SK-N-SH (cell line): ENCODE measurements at regions not wholly inside any gene's neighbourhood (a gene's known extent, or its start where the extent isn't known, plus 50 kb on each side); places are given as distances from the start of the nearest gene placed in this dataset.
"Not testable (repeated sequence)": the region's sequence is repeated elsewhere in the genome, so short reads cannot be mapped to it uniquely, and the experiment has no call there.

Experiments
- CTCF ChIA-PET: fragments of 300-600, 350-600 bp; formaldehyde crosslinking; extraction: SDS; loops from one replicate; lab custom pipeline; 2021; lab: Yijun Ruan, JAX
- POLR2A ChIA-PET: fragments of 350-600 bp; sonication (Branson Sonifier 250); formaldehyde crosslinking; extraction: SDS; loops from one replicate; lab custom pipeline; 2020; ENCODE audit warnings: antibody characterized with exemption, inconsistent platforms; lab: Yijun Ruan, JAX
- DNase-seq: peaks from one replicate; pipeline ENCODE4 v3.0.0; 2012
- H2AFZ ChIP-seq: fragments of 200-600 bp; sonication (generic); 2 replicates; pipeline ENCODE4 v1.8.1; 2016; ENCODE audit warnings: antibody characterized with exemption, mild to moderate bottlenecking, low read depth
- H3F3A ChIP-seq: fragments of 200-600 bp; sonication (generic); replicated peaks from 2 replicates; pipeline ENCODE3; 2016; ENCODE audit warnings: antibody characterized with exemption, mild to moderate bottlenecking; ENCODE audit not compliant: insufficient read depth
- H3K27ac ChIP-seq, 2 experiments: fragments of 200-500 bp in 1 of 2; fragments of 200-600 bp in 1 of 2; sonication (Bioruptor generic) in 1 of 2; sonication (generic), shearing (Covaris generic) in 1 of 2; 2 replicates each; pipeline versions ENCODE4 v1.5.1 to v1.6.1; 2014 to 2016; ENCODE audit warnings: low read depth in 2 of 2, inconsistent platforms in 1 of 2, low read length in 1 of 2, mild to moderate bottlenecking in 1 of 2, mixed read lengths in 1 of 2
- H3K27me3 ChIP-seq: fragments of 200-600 bp; sonication (generic), shearing (Covaris generic); 2 replicates; pipeline ENCODE4 v1.6.1; 2016; ENCODE audit warnings: mixed run types; ENCODE audit not compliant: insufficient read depth
- H3K36me3 ChIP-seq, 2 experiments: fragments of 200-500 bp in 1 of 2; fragments of 200-600 bp in 1 of 2; sonication (Bioruptor generic) in 1 of 2; sonication (generic) in 1 of 2; replicated peaks in 1 of 2; 2 replicates each; pipeline versions ENCODE3 to v1.5.1; 2014 to 2016; ENCODE audit warnings: low read length in 1 of 2, mild to moderate bottlenecking in 1 of 2; ENCODE audit not compliant: insufficient read depth in 2 of 2, control insufficient read depth in 1 of 2
- H3K4me1 ChIP-seq, 2 experiments: fragments of 200-500 bp in 1 of 2; fragments of 200-600 bp in 1 of 2; sonication (Bioruptor generic) in 1 of 2; sonication (generic), shearing (Covaris generic) in 1 of 2; 2 replicates each; pipeline versions ENCODE4 v1.5.1 to v1.6.1; 2014 to 2016; ENCODE audit warnings: low read depth in 1 of 2, low read length in 1 of 2, mixed run types in 1 of 2; ENCODE audit not compliant: insufficient read depth in 2 of 2, control insufficient read depth in 1 of 2
- H3K4me2 ChIP-seq: fragments of 200-600 bp; sonication (generic), shearing (Covaris generic); 2 replicates; pipeline ENCODE4 v1.6.1; 2017; ENCODE audit warnings: mixed run types
- H3K4me3 ChIP-seq, 2 experiments: fragments of 200-500 bp in 1 of 2; fragments of 200-600 bp in 1 of 2; sonication (Bioruptor generic) in 1 of 2; sonication (generic), shearing (Covaris generic) in 1 of 2; 2 replicates each; pipeline versions ENCODE4 v1.5.1 to v1.8.1; 2014 to 2016; ENCODE audit warnings: low read depth in 2 of 2, inconsistent platforms in 1 of 2, low read length in 1 of 2, mild to moderate bottlenecking in 1 of 2, mixed read lengths in 1 of 2, moderate library complexity in 1 of 2
- H3K79me2 ChIP-seq: fragments of 200-600 bp; sonication (generic); 2 replicates; pipeline ENCODE4 v1.8.1; 2017; ENCODE audit warnings: mild to moderate bottlenecking; ENCODE audit not compliant: insufficient read depth
- H3K9ac ChIP-seq: fragments of 200-600 bp; sonication (generic); 2 replicates; pipeline ENCODE4 v1.6.1; 2017; ENCODE audit warnings: mixed run types
- H3K9me2 ChIP-seq: fragments of 200-600 bp; sonication (generic); 2 replicates; pipeline ENCODE4 v1.6.1; 2017; ENCODE audit warnings: mixed run types
- H3K9me3 ChIP-seq: fragments of 200-600 bp; sonication (generic); 2 replicates; pipeline ENCODE4 v1.6.1; 2017; ENCODE audit warnings: mixed run types, mild to moderate bottlenecking, moderate library complexity
- H4K20me1 ChIP-seq: fragments of 200-600 bp; sonication (generic); 2 replicates; pipeline ENCODE4 v1.6.1; 2017; ENCODE audit warnings: mild to moderate bottlenecking, mixed run types; ENCODE audit not compliant: insufficient read depth
- CHD2 ChIP-seq: fragments of 150-350 bp; IDR thresholded peaks from 2 replicates; pipeline ENCODE4 v1.6.1; 2018; ENCODE audit warnings: low read length; ENCODE audit not compliant: partially characterized antibody
- ELF1 ChIP-seq: IDR thresholded peaks from 2 replicates; pipeline ENCODE4 v1.4.0; 2012
- EP300 ChIP-seq, 2 experiments: IDR thresholded peaks; 2 replicates each; pipeline versions ENCODE4 v1.4.0 to v1.6.1; 2012; ENCODE audit warnings: borderline replicate concordance in 1 of 2, low read depth in 1 of 2, low read length in 1 of 2
- EZH2phosphoT487 ChIP-seq: fragments of 200-600 bp; sonication (generic); IDR thresholded peaks from 2 replicates; pipeline ENCODE4 v1.6.1; 2017; ENCODE audit warnings: low read depth, mixed run types, mild to moderate bottlenecking, antibody characterized with exemption, moderate library complexity, borderline replicate concordance
- FOXJ3 ChIP-seq: sonication (generic); formaldehyde crosslinking; IDR thresholded peaks from 2 replicates; pipeline ENCODE4 v1.5.1; 2020; ENCODE audit warnings: mild to moderate bottlenecking, missing genetic modification reagents
- JUND ChIP-seq: IDR thresholded peaks from 2 replicates; pipeline ENCODE4 v1.4.0; 2012
- MEF2A ChIP-seq: IDR thresholded peaks from 2 replicates; pipeline ENCODE4 v1.4.0; 2012; ENCODE audit warnings: low read depth, borderline replicate concordance
- POLR2AphosphoS5 ChIP-seq: IDR thresholded peaks from 2 replicates; pipeline ENCODE4 v1.6.1; 2012; ENCODE audit warnings: low read depth, low read length
- SIN3A ChIP-seq: IDR thresholded peaks from 2 replicates; pipeline ENCODE4 v1.6.1; 2012; ENCODE audit warnings: low read depth, mild to moderate bottlenecking, low read length, moderate library complexity, borderline replicate concordance
- TAF1 ChIP-seq: IDR thresholded peaks from 2 replicates; pipeline ENCODE4 v1.6.1; 2012; ENCODE audit warnings: low read depth, mild to moderate bottlenecking, low read length, moderate library complexity, borderline replicate concordance
- YY1 ChIP-seq: IDR thresholded peaks from 2 replicates; pipeline ENCODE4 v1.4.0; 2012; ENCODE audit warnings: low read depth, mild to moderate bottlenecking
- WGBS: methylation state at CpG from one replicate; pipeline ENCODE4 v1.1.6; 2017; ENCODE audit warnings: low lambda C conversion rate; 5-methylcytosine and 5-hydroxymethylcytosine counted together
- TF ChIP-seq, protein P1 (sequence below): fragments of 150-350 bp; IDR thresholded peaks from 2 replicates; pipeline ENCODE4 v1.6.1; 2016; ENCODE audit warnings: mild to moderate bottlenecking, low read depth, low read length
- TF ChIP-seq, protein P2 (sequence below): IDR thresholded peaks from 2 replicates; pipeline ENCODE4 v1.6.1; 2012; ENCODE audit warnings: mild to moderate bottlenecking, low read depth, low read length, moderate library complexity
- TF ChIP-seq, protein P3 (sequence below): IDR thresholded peaks from 2 replicates; pipeline ENCODE4 v1.4.0; 2012; ENCODE audit warnings: low read depth

GRCh38 chr19:23571175-23571574 is 115.8 kb downstream of the ZNF675 start:
- Histone ChIP-seq H4K20me1 (no peaks in the 10 kb centered on the region), H3K4me3 (no peak overlapping the region), H3K9ac (no peak overlapping the region), H3K9me3 (no peaks in the 10 kb centered on the region), H3K4me1 (no peaks in the 10 kb centered on the region), H3K4me2 (no peak overlapping the region), H2AFZ (no peak overlapping the region), H3K79me2 (no peaks in the 10 kb centered on the region), H3F3A (no peaks in the 10 kb centered on the region), H3K9me2 (no peaks in the 10 kb centered on the region), H3K27ac (no peak overlapping the region), H3K27me3 (no peaks in the 10 kb centered on the region), H3K36me3 (no peaks in the 10 kb centered on the region)
- ChIA-PET POLR2A (no interaction called here), CTCF (no interaction called here)
- TF ChIP-seq, protein P1, sequence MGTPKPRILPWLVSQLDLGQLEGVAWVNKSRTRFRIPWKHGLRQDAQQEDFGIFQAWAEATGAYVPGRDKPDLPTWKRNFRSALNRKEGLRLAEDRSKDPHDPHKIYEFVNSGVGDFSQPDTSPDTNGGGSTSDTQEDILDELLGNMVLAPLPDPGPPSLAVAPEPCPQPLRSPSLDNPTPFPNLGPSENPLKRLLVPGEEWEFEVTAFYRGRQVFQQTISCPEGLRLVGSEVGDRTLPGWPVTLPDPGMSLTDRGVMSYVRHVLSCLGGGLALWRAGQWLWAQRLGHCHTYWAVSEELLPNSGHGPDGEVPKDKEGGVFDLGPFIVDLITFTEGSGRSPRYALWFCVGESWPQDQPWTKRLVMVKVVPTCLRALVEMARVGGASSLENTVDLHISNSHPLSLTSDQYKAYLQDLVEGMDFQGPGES: no peak
- TF ChIP-seq, protein P2, sequence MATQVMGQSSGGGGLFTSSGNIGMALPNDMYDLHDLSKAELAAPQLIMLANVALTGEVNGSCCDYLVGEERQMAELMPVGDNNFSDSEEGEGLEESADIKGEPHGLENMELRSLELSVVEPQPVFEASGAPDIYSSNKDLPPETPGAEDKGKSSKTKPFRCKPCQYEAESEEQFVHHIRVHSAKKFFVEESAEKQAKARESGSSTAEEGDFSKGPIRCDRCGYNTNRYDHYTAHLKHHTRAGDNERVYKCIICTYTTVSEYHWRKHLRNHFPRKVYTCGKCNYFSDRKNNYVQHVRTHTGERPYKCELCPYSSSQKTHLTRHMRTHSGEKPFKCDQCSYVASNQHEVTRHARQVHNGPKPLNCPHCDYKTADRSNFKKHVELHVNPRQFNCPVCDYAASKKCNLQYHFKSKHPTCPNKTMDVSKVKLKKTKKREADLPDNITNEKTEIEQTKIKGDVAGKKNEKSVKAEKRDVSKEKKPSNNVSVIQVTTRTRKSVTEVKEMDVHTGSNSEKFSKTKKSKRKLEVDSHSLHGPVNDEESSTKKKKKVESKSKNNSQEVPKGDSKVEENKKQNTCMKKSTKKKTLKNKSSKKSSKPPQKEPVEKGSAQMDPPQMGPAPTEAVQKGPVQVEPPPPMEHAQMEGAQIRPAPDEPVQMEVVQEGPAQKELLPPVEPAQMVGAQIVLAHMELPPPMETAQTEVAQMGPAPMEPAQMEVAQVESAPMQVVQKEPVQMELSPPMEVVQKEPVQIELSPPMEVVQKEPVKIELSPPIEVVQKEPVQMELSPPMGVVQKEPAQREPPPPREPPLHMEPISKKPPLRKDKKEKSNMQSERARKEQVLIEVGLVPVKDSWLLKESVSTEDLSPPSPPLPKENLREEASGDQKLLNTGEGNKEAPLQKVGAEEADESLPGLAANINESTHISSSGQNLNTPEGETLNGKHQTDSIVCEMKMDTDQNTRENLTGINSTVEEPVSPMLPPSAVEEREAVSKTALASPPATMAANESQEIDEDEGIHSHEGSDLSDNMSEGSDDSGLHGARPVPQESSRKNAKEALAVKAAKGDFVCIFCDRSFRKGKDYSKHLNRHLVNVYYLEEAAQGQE: no peak
- TF ChIP-seq EZH2phosphoT487 (no peak), POLR2AphosphoS5 (no peak), ELF1 (no peak), CHD2 (no peak)
- no peak for DNase-seq
- 2% methylated on average over 2 of the region's 2 CpGs for WGBS

DNA sequence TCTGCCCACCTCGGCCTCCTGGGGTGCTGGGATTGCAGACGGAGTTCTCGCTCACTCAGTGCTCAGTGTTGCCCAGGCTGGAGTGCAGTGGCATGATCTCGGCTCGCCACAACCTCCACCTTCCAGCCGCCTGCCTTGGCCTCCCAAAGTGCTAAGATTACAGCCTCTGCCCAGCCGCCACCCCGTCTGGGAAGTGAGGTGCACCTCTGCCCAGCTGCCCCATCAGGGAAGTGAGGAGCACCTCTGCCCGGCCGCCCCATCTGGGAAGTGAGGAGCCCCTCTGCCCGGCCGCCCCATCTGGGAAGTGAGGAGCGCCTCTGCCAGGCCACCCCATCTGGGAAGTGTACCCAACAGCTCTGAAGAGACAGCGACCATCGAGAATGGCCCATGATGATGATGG is 118.9 kb downstream of the ZNF675 start:
- H3K36me3 ChIP-seq, H3K79me2 ChIP-seq, H3K27me3 ChIP-seq, H3K4me2 ChIP-seq, H2AFZ ChIP-seq, H3K4me1 ChIP-seq, H3K9me3 ChIP-seq, H3K9ac ChIP-seq, H3K4me3 ChIP-seq, POLR2A ChIA-PET, CTCF ChIA-PET, H3F3A ChIP-seq, H3K9me2 ChIP-seq, DNase-seq, H4K20me1 ChIP-seq, H3K27ac ChIP-seq: not testable (repeated sequence)
- 15% methylated on average over 8 of the region's 15 CpGs for WGBS

DNA sequence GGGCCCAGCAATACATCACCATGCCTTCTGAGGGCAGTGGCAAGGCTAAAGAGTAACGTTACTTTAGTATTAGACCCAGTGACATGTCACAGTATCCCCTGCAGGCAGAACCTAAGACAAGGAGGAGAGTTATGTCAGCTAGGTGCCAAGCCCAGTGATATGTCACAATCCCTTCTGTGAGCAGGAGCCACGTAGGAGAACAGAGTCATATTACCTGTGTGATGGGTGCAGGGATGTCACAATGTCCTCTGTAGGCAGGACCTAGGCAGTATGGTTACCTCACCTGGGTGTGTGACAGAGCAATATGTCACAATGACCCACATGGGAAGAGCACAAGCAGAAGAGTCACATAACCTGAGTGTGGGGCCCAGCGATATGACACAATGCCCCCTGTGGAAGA is 121.8 kb downstream of the ZNF675 start:
- Histone ChIP-seq H3K4me3 (no peak overlapping the region), H3K9me2 (no peaks in the 10 kb centered on the region), H3K4me1 (no peaks in the 10 kb centered on the region), H3F3A (no peaks in the 10 kb centered on the region), H4K20me1 (no peaks in the 10 kb centered on the region), H2AFZ (no peak overlapping the region), H3K9ac (no peak overlapping the region), H3K79me2 (no peaks in the 10 kb centered on the region), H3K36me3 (no peaks in the 10 kb centered on the region), H3K4me2 (no peak overlapping the region), H3K27me3 (no peaks in the 10 kb centered on the region), H3K27ac (no peak overlapping the region), H3K9me3 (no peaks in the 10 kb centered on the region)
- POLR2A ChIA-PET: no interaction called here
- CTCF ChIA-PET: no interaction called here
- whole genome bisulfite sequencing: 0% methylated on average over 3 of the region's 3 CpGs
- no peak for DNase-seq
- TF ChIP-seq, protein P3, sequence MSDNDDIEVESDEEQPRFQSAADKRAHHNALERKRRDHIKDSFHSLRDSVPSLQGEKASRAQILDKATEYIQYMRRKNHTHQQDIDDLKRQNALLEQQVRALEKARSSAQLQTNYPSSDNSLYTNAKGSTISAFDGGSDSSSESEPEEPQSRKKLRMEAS: no peak
- no peak for TF ChIP-seq FOXJ3
- no peak for TF ChIP-seq EP300 (IDR thresholded peaks at IDR 0.05; ENCODE audit: borderline replicate concordance in 1 of 2, low read depth in 1 of 2, low read length in 1 of 2)
- TF ChIP-seq JUND: no peak
- TF ChIP-seq MEF2A: no peak
- TF ChIP-seq YY1: no peak
- no peak for TF ChIP-seq TAF1
- TF ChIP-seq SIN3A: no peak
- TF ChIP-seq EZH2phosphoT487: no peak
- TF ChIP-seq, protein P2: no peak
